ENCODE measurements at regions not wholly inside any gene's neighbourhood (a gene's known extent, or its start where the extent isn't known, plus 50 kb on each side); places are given as distances from the start of the nearest gene placed in this dataset.
"Not testable (repeated sequence)": the region's sequence is repeated elsewhere in the genome, so short reads cannot be mapped to it uniquely, and the experiment has no call there.

- Histone ChIP-seq H3K4me1 (ENCODE audit: insufficient read depth, low read length) (no peaks in the 10 kb centered on the region; the same call in 1 of the 2 replicates), H3K4me3 (ENCODE audit: low read length) (no peak overlapping the region)
Measured at GRCh38 chr1:5619469-5619868, 372.8 kb downstream of the NPHP4 start.

GRCh38 chr1:5617546-5617945, 374.7 kb downstream of the NPHP4 start:
- Histone ChIP-seq H3K9ac (ENCODE audit: low read depth, low read length) (no peak overlapping the region), H3K4me3 (ENCODE audit: low read length) (no peak overlapping the region), H3K9me3 (ENCODE audit: insufficient read depth, low read depth, low read length) (no peaks in the 10 kb centered on the region), H3K27me3 (ENCODE audit: insufficient read depth, low read length) (no peaks in the 10 kb centered on the region), H3K27ac (ENCODE audit: low read length) (no peak overlapping the region), H3K36me3 (ENCODE audit: insufficient read depth, low read depth, low read length) (no peaks in the 10 kb centered on the region), H3K4me1 (ENCODE audit: insufficient read depth, low read length) (no peaks in the 10 kb centered on the region; the same call in 1 of the 2 replicates)

More at GRCh38 chr1:5619469-5619868, 372.8 kb downstream of the NPHP4 start:
- no peak overlapping the region for H3K27ac ChIP-seq (ENCODE audit: low read length)
- no peaks in the 10 kb centered on the region for H3K9me3 ChIP-seq (ENCODE audit: insufficient read depth, low read depth, low read length)
- no peak overlapping the region for H3K9ac ChIP-seq (ENCODE audit: low read depth, low read length)
- no peaks in the 10 kb centered on the region for H3K27me3 ChIP-seq (ENCODE audit: insufficient read depth, low read length)
- no peaks in the 10 kb centered on the region for H3K36me3 ChIP-seq (ENCODE audit: insufficient read depth, low read depth, low read length)

- no peaks in the 10 kb centered on the region for H3K36me3 ChIP-seq (ENCODE audit: insufficient read depth, low read depth, low read length)
- H3K27me3 ChIP-seq (ENCODE audit: insufficient read depth, low read length): no peaks in the 10 kb centered on the region
- no peak overlapping the region for H3K4me3 ChIP-seq (ENCODE audit: low read length)
- H3K27ac ChIP-seq (ENCODE audit: low read length): no peak overlapping the region
- H3K4me1 ChIP-seq (ENCODE audit: insufficient read depth, low read length): no peaks in the 10 kb centered on the region; the same call in 1 of the 2 replicates
- no peaks in the 10 kb centered on the region for H3K9me3 ChIP-seq (ENCODE audit: insufficient read depth, low read depth, low read length)
- no peak overlapping the region for H3K9ac ChIP-seq (ENCODE audit: low read depth, low read length)
Measured at GRCh38 chr1:5617179-5617520, 375.1 kb downstream of the NPHP4 start.

DNA sequence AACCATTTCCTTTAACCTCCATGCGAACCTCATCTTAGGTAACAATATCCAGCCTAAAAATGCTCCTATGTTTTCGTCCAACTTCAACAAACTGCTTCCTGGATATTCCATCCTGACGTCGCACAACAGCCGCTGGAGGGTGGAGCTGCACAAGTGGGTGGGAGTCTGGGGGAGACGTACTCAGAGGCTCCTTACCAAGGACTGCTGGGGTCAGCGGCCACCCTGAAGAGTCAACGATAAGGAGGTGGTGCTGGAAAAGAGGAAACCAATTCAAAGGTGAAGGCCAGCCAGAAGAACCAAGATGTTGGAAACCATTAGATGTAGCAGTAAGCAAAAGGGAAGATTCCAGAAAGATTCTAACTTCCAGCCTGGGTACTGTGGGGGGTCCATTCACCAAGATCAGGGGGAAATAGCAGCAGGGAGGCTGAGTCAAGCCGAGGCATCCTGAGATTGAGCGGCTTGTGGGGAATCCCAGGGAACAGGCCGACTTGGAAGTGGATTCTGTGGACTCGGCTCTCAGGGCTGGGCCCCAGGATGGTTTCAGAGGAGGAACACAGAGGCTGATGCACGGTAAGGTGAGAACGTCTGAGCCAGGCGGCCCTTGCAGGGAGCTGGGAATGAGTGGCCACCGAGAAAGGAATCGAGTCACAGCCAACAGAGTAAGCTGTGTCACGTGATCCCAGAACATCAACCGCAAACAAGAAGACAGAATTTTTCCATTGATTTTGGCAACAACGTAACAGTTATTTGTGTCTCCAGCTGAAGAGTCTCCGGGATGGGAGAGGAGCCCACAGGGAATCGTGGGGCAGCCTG, 375.7 kb downstream of the NPHP4 start:
- Histone ChIP-seq H3K27me3 (ENCODE audit: insufficient read depth, low read length) (no peaks in the 10 kb centered on the region), H3K27ac (ENCODE audit: low read length) (no peak overlapping the region), H3K9ac (ENCODE audit: low read depth, low read length) (no peak overlapping the region), H3K9me3 (ENCODE audit: insufficient read depth, low read depth, low read length) (no peaks in the 10 kb centered on the region), H3K36me3 (ENCODE audit: insufficient read depth, low read depth, low read length) (no peaks in the 10 kb centered on the region), H3K4me3 (ENCODE audit: low read length) (no peak overlapping the region), H3K4me1 (ENCODE audit: insufficient read depth, low read length) (no peaks in the 10 kb centered on the region; the same call in 1 of the 2 replicates)

- Histone ChIP-seq H3K36me3 (ENCODE audit: insufficient read depth, low read depth, low read length) (no peaks in the 10 kb centered on the region), H3K9me3 (ENCODE audit: insufficient read depth, low read depth, low read length) (no peaks in the 10 kb centered on the region), H3K4me3 (ENCODE audit: low read length) (no peak overlapping the region), H3K4me1 (ENCODE audit: insufficient read depth, low read length) (no peaks in the 10 kb centered on the region), H3K27me3 (ENCODE audit: insufficient read depth, low read length) (no peaks in the 10 kb centered on the region), H3K27ac (ENCODE audit: low read length) (no peak overlapping the region), H3K9ac (ENCODE audit: low read depth, low read length) (no peak overlapping the region)
Measured at GRCh38 chr1:5615076-5615475, 377.1 kb downstream of the NPHP4 start.

GRCh38 chr1:5613900-5614299, 378.3 kb downstream of the NPHP4 start:
- Histone ChIP-seq H3K27me3 (ENCODE audit: insufficient read depth, low read length) (no peaks in the 10 kb centered on the region), H3K36me3 (ENCODE audit: insufficient read depth, low read depth, low read length) (no peaks in the 10 kb centered on the region), H3K4me1 (ENCODE audit: insufficient read depth, low read length) (no peaks in the 10 kb centered on the region), H3K27ac (ENCODE audit: low read length) (no peak overlapping the region), H3K4me3 (ENCODE audit: low read length) (no peak overlapping the region), H3K9ac (ENCODE audit: low read depth, low read length) (no peak overlapping the region), H3K9me3 (ENCODE audit: insufficient read depth, low read depth, low read length) (no peaks in the 10 kb centered on the region)

- Histone ChIP-seq H3K9me3 (ENCODE audit: insufficient read depth, low read depth, low read length) (no peaks in the 10 kb centered on the region), H3K36me3 (ENCODE audit: insufficient read depth, low read depth, low read length) (no peaks in the 10 kb centered on the region), H3K4me1 (ENCODE audit: insufficient read depth, low read length) (no peaks in the 10 kb centered on the region), H3K27me3 (ENCODE audit: insufficient read depth, low read length) (no peaks in the 10 kb centered on the region), H3K27ac (ENCODE audit: low read length) (no peak overlapping the region), H3K4me3 (ENCODE audit: low read length) (no peak overlapping the region), H3K9ac (ENCODE audit: low read depth, low read length) (no peak overlapping the region)
Measured at GRCh38 chr1:5611851-5612250, 380.4 kb downstream of the NPHP4 start.

DNA sequence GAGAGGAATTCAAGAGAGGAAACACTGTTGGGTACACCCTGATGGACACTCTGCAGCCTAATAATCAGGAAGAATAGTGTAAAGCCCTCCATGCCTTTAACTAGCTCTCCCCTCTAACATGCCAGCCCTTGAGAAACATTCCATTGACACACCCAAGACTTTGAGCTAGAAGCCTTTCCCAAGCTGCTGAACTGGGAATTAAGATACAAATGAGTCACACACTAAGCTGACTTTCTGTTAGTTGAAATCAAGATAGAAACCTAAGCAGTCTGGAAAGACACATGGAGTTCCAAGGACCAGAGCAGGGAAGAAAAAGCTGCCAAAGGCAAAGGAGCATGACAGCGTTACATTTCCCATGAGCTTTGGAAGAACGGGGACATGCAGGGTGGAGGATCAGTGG, 380.8 kb downstream of the NPHP4 start:
- Histone ChIP-seq H3K4me3 (ENCODE audit: low read length) (no peak overlapping the region), H3K9ac (ENCODE audit: low read depth, low read length) (no peak overlapping the region), H3K27ac (ENCODE audit: low read length) (no peak overlapping the region), H3K27me3 (ENCODE audit: insufficient read depth, low read length) (no peaks in the 10 kb centered on the region), H3K36me3 (ENCODE audit: insufficient read depth, low read depth, low read length) (no peaks in the 10 kb centered on the region), H3K4me1 (ENCODE audit: insufficient read depth, low read length) (no peaks in the 10 kb centered on the region), H3K9me3 (ENCODE audit: insufficient read depth, low read depth, low read length) (no peaks in the 10 kb centered on the region)

DNA sequence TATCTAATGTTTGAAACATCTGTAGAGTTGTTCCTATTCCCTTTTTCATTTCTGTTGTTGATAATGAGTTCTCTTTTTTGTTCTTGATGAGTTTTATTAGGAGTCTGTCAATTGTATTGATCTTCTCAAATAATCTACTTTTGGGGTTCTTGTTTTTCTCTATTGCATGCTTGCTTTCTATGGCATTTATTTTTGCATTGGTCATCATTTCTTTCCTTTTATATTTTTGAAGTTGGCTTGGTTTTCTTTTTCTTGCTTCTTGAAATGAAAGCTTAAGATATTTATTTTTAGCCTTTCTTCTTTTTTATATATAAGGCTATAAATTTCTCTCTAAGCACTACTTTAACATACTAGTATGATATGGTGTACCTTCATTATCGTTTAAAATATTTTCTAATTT, 381.8 kb downstream of the NPHP4 start:
- Histone ChIP-seq H3K4me3 (ENCODE audit: low read length) (no peak overlapping the region), H3K27me3 (ENCODE audit: insufficient read depth, low read length) (no peaks in the 10 kb centered on the region), H3K36me3 (ENCODE audit: insufficient read depth, low read depth, low read length) (no peaks in the 10 kb centered on the region), H3K27ac (ENCODE audit: low read length) (no peak overlapping the region), H3K9ac (ENCODE audit: low read depth, low read length) (no peak overlapping the region), H3K4me1 (ENCODE audit: insufficient read depth, low read length) (no peaks in the 10 kb centered on the region), H3K9me3 (ENCODE audit: insufficient read depth, low read depth, low read length) (no peaks in the 10 kb centered on the region)

DNA sequence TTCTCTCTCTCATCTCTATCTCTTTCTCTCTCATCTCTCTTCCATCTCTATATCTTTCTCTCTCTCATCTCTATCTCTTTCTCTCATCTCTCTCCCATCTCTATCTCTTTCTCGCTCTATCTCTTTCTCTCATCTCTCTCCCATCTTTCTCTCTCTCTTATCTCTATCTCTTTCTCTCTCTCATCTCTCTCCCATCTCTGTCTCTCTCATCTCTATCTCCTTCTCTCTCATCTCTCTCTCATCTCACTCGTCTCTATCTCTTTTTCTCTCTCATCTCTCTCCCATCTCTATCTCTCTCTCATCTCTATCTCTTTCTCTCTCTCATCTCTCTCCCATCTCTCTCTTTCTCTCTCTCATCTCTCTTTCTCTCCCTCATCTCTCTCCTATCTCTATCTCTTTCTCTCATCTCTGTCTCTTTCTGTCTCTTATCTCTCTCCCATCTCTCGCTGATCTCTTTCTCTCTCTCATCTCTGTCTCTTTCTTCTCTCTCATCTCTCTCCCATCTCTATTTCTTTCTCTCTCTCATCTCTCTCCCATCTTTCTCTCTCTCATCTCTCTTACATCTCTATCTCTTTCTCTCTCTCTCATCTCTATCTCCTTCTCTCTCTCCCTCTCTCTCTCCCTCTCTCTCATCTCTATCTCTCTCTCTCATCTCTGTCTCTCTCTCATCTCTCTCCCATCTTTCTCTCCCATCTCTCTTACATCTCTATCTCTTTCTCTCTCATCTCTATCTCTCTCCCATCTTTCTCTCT, 388.7 kb downstream of the NPHP4 start:
- Histone ChIP-seq H3K36me3 (ENCODE audit: insufficient read depth, low read depth, low read length) (no peaks in the 10 kb centered on the region), H3K9ac (ENCODE audit: low read depth, low read length) (no peak overlapping the region), H3K27me3 (ENCODE audit: insufficient read depth, low read length) (no peaks in the 10 kb centered on the region)

DNA sequence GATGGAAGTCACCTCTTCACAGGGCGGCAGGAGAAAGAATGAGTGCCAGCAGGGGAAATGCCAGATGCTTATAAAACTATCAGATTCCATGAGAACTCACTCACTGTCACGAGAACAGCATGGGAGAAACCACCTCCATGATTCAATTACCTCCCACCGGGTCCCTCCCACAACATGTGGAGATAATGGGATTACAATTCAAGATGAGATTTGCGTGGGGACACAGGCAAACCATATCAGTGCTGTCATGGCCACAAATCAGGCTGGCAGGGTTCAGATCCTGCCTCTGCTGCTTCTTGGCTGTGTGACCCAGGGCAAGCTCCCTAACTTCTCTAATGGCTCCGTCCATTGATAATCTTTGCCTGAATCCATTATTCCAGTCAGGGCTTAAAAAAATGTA, 389.5 kb downstream of the NPHP4 start:
- not testable (repeated sequence) for H3K27ac ChIP-seq (ENCODE audit: low read length); H3K9me3 ChIP-seq (ENCODE audit: insufficient read depth, low read depth, low read length); H3K4me1 ChIP-seq (ENCODE audit: insufficient read depth, low read length); H3K9ac ChIP-seq (ENCODE audit: low read depth, low read length); H3K36me3 ChIP-seq (ENCODE audit: insufficient read depth, low read depth, low read length); H3K4me3 ChIP-seq (ENCODE audit: low read length); H3K27me3 ChIP-seq (ENCODE audit: insufficient read depth, low read length)

More for the DNA sequence above, 388.7 kb downstream of the NPHP4 start:
- Histone ChIP-seq H3K27ac (ENCODE audit: low read length) (no peak overlapping the region), H3K9me3 (ENCODE audit: insufficient read depth, low read depth, low read length) (no peaks in the 10 kb centered on the region), H3K4me1 (ENCODE audit: insufficient read depth, low read length) (no peaks in the 10 kb centered on the region), H3K4me3 (ENCODE audit: low read length) (no peak overlapping the region)

- Histone ChIP-seq H3K27me3 (ENCODE audit: insufficient read depth, low read length) (no peaks in the 10 kb centered on the region), H3K4me3 (ENCODE audit: low read length) (no peak overlapping the region), H3K36me3 (ENCODE audit: insufficient read depth, low read depth, low read length) (no peaks in the 10 kb centered on the region), H3K9me3 (ENCODE audit: insufficient read depth, low read depth, low read length) (no peaks in the 10 kb centered on the region), H3K4me1 (ENCODE audit: insufficient read depth, low read length) (no peaks in the 10 kb centered on the region), H3K27ac (ENCODE audit: low read length) (no peak overlapping the region), H3K9ac (ENCODE audit: low read depth, low read length) (no peak overlapping the region)
Measured at GRCh38 chr1:5601516-5601915, 390.7 kb downstream of the NPHP4 start.

All from iPS-20b (cell line).